Thyroid gland (tissue), 4 donors: ENCODE measurements at regions not wholly inside any gene's neighbourhood (a gene's known extent, or its start where the extent isn't known, plus 50 kb on each side); places are given as distances from the start of the nearest gene placed in this dataset. TPM values are rescaled to one million over a fixed set of nuclear protein-coding genes. Genes with fewer than 3 reads are reported as not detected.

Experiments
- DNase-seq, 2 donors: peaks; one replicate each; pipeline ENCODE4 v3.0.0-alpha.2; 2019
- H3K27ac ChIP-seq, 3 donors: fragments of 200-600 bp; sonication (generic); 1 replicate in 2 of 3; 2 replicates in 1 of 3; pipeline ENCODE4 v1.5.1; 2016 to 2019; ENCODE audit warnings: mild to moderate bottlenecking in 1 of 3, moderate library complexity in 1 of 3
- H3K27me3 ChIP-seq: fragments of 200-600 bp; sonication (generic); one replicate; pipeline ENCODE4 v1.5.1; 2019
- H3K36me3 ChIP-seq, 2 donors: fragments of 200-600 bp; sonication (generic); one replicate each; pipeline ENCODE4 v1.5.1; 2016 to 2019
- H3K4me1 ChIP-seq, 2 donors: fragments of 200-600 bp; sonication (generic); one replicate each; pipeline ENCODE4 v1.5.1; 2017 to 2019
- H3K4me3 ChIP-seq, 3 donors: fragments of 200-600 bp; sonication (generic); replicated peaks in 1 of 3; 1 replicate in 2 of 3; 2 replicates in 1 of 3; pipeline ENCODE4 v1.5.1; 2016; ENCODE audit warnings: mild to moderate bottlenecking in 1 of 3
- H3K9me3 ChIP-seq: fragments of 200-600 bp; sonication (generic); one replicate; pipeline ENCODE4 v1.5.1; 2017
- CTCF ChIP-seq, 6 experiments: fragments of 200-600 bp in 3 of 6; fragments of 450-650 bp in 3 of 6; sonication (generic) in 3 of 6; IDR thresholded peaks; one replicate each; pipeline ENCODE4 v1.5.1; 2016 to 2019; ENCODE audit warnings: antibody characterized with exemption in 6 of 6, mild to moderate bottlenecking in 2 of 6, inconsistent platforms in 1 of 6, moderate library complexity in 1 of 6
- POLR2A ChIP-seq, 2 donors: fragments of 450-650 bp; IDR thresholded peaks; one replicate each; pipeline ENCODE4 v1.6.1; 2017; ENCODE audit warnings: antibody characterized with exemption in 2 of 2, mild to moderate bottlenecking in 2 of 2, moderate library complexity in 1 of 2
- WGBS, 2 donors: methylation state at CpG; one replicate each; pipeline ENCODE4 v1.1.5; 2017; 5-methylcytosine and 5-hydroxymethylcytosine counted together
- intact Hi-C: fragments of 100-400 bp; cut with DNase I; formaldehyde crosslinking; loops from one replicate; pipeline ENCODE4 v1.15.1; 2023
- small RNA-seq: library from RNA; depleted of rRNA; stranded (forward); fragments of <200 nt; gene quantifications from one replicate; pipeline ENCODE3, GENCODE V24; 2016

- H3K4me3 ChIP-seq = no peak overlapping the region
- H3K9me3 ChIP-seq = no peaks in the 10 kb centered on the region
- intact Hi-C loops = no loop called here
- no peaks in the 10 kb centered on the region for H3K4me1 ChIP-seq
- no peak overlapping the region for H3K27ac ChIP-seq
- DNase-seq = no peak
- H3K27me3 ChIP-seq = no peaks in the 10 kb centered on the region
- TF ChIP-seq CTCF (IDR thresholded peaks at IDR 0.05) = no peak
- no peak for TF ChIP-seq POLR2A (IDR thresholded peaks at IDR 0.05)
- H3K36me3 ChIP-seq = no peaks in the 10 kb centered on the region
These were observed 52.5 kb upstream of the SMARCA2 start for GRCh38 chr9:1962588-1963106.

- no peak for DNase-seq
- Histone ChIP-seq H3K27me3 (no peaks in the 10 kb centered on the region), H3K27ac (no peak overlapping the region), H3K9me3 (no peaks in the 10 kb centered on the region), H3K4me3 (no peak overlapping the region), H3K36me3 (no peaks in the 10 kb centered on the region), H3K4me1 (no peaks in the 10 kb centered on the region)
- TF ChIP-seq POLR2A (IDR thresholded peaks at IDR 0.05) = no peak
- no peak for TF ChIP-seq CTCF (IDR thresholded peaks at IDR 0.05)
- intact Hi-C loops = no loop called here
- 78 to 81% methylated on average over 2 of the region's 2 CpGs for WGBS, 2 donors
These were observed 51.1 kb upstream of the SMARCA2 start for GRCh38 chr9:1964093-1964492.

Small RNAs in the stretch of these regions (small RNA-seq; reads per million reads assigned to genes)
- gene RNA5SP279 = not detected
